K562 (cell line): ENCODE measurements at regions not wholly inside any gene's neighbourhood (a gene's known extent, or its start where the extent isn't known, plus 50 kb on each side); places are given as distances from the start of the nearest gene placed in this dataset.

ENCODE experiments used
- ETS2 ChIP-seq: IDR thresholded peaks from 2 replicates; pipeline ENCODE4 v1.6.1; 2016; ENCODE audit warnings: borderline replicate concordance, missing genetic modification characterization, mild to moderate bottlenecking, moderate library complexity, missing compliant biosample characterization; ENCODE audit not compliant: poor library complexity, severe bottlenecking
- HNRNPUL1 ChIP-seq: fragments of 200-400 bp; formaldehyde crosslinking; IDR thresholded peaks from 2 replicates; pipeline ENCODE4 v1.6.1; 2017; ENCODE audit warnings: low read length
- MTA3 ChIP-seq: fragments of 450-650 bp; formaldehyde crosslinking; IDR thresholded peaks from 2 replicates; pipeline ENCODE4 v1.6.1; 2017; ENCODE audit warnings: mild to moderate bottlenecking, borderline replicate concordance
- POLR2A ChIP-seq: fragments of 450-650 bp; conservative IDR thresholded peaks from 2 replicates; pipeline ENCODE4 v1.6.1; 2016
- SREBF2 ChIP-seq: sonication (generic); formaldehyde crosslinking; IDR thresholded peaks from 2 replicates; pipeline ENCODE4 v1.4.0; 2020; ENCODE audit warnings: mild to moderate bottlenecking, missing genetic modification reagents
- ZBTB17 ChIP-seq: fragments of 450-650 bp; formaldehyde crosslinking; IDR thresholded peaks from 2 replicates; pipeline ENCODE4 v1.4.0; 2020; ENCODE audit warnings: mild to moderate bottlenecking
- ZNF274 ChIP-seq: IDR thresholded peaks from 2 replicates; pipeline ENCODE4 v1.6.1; 2011; ENCODE audit warnings: low read depth, mild to moderate bottlenecking, low read length, moderate library complexity, borderline replicate concordance
- TF ChIP-seq, protein P1 (sequence below): sonication (generic); formaldehyde crosslinking; IDR thresholded peaks from 2 replicates; pipeline ENCODE4 v1.8.0; 2022; ENCODE audit warnings: mild to moderate bottlenecking, missing genetic modification reagents
- TF ChIP-seq, protein P2 (sequence below): fragments of 450-650 bp; IDR thresholded peaks from 2 replicates; pipeline ENCODE4 v1.6.1; 2014; ENCODE audit warnings: low read depth, mild to moderate bottlenecking, moderate library complexity, borderline replicate concordance
- TF ChIP-seq, protein P3 (sequence below): sonication (generic); formaldehyde crosslinking; IDR thresholded peaks from 2 replicates; pipeline ENCODE4 v1.8.0; 2023; ENCODE audit warnings: mild to moderate bottlenecking, missing genetic modification reagents
- TF ChIP-seq, protein P4 (sequence below), 3 experiments: IDR thresholded peaks in 2 of 3; conservative IDR thresholded peaks in 1 of 3; 2 replicates each; pipeline ENCODE4 v1.5.1; 2011 to 2012; ENCODE audit warnings: low read length in 3 of 3, mild to moderate bottlenecking in 3 of 3, control low read depth in 2 of 3, improper control_type of control experiment in 1 of 3, inconsistent platforms in 1 of 3, low read depth in 1 of 3, mixed read lengths in 1 of 3, moderate library complexity in 1 of 3; ENCODE audit not compliant: insufficient read depth in 2 of 3

DNA sequence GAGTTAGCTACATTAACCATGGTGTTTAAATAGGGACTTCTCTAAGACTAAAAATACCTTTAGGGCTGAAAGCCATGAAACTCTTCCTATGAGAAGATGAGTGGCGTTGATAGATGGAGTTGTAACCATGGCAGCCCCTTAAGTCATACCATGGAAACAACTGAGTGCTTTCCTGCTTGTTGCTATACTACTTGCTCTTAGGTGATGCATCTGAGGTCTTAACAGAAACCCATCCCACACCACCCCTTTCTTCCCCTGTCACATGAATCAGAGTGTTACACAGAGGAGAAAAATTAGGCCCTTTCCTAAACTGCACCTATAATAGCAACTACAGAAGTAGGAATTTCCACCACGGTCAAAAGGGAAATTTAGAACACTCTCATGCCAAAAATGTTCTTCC is 64.3 kb upstream of the ZC3H12C start:
- TF ChIP-seq POLR2A (no peak), ETS2 (tag) (no peak), SREBF2 (no peak), ZNF274 (no peak), HNRNPUL1 (no peak), ZBTB17 (CRISPR knock-in tag) (no peak), MTA3 (no peak)
- TF ChIP-seq, protein P1, sequence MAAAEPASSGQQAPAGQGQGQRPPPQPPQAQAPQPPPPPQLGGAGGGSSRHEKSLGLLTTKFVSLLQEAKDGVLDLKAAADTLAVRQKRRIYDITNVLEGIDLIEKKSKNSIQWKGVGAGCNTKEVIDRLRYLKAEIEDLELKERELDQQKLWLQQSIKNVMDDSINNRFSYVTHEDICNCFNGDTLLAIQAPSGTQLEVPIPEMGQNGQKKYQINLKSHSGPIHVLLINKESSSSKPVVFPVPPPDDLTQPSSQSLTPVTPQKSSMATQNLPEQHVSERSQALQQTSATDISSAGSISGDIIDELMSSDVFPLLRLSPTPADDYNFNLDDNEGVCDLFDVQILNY (CRISPR knock-in tag) = no peak
- TF ChIP-seq, protein P2, sequence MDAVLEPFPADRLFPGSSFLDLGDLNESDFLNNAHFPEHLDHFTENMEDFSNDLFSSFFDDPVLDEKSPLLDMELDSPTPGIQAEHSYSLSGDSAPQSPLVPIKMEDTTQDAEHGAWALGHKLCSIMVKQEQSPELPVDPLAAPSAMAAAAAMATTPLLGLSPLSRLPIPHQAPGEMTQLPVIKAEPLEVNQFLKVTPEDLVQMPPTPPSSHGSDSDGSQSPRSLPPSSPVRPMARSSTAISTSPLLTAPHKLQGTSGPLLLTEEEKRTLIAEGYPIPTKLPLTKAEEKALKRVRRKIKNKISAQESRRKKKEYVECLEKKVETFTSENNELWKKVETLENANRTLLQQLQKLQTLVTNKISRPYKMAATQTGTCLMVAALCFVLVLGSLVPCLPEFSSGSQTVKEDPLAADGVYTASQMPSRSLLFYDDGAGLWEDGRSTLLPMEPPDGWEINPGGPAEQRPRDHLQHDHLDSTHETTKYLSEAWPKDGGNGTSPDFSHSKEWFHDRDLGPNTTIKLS = no peak
- TF ChIP-seq, protein P3, sequence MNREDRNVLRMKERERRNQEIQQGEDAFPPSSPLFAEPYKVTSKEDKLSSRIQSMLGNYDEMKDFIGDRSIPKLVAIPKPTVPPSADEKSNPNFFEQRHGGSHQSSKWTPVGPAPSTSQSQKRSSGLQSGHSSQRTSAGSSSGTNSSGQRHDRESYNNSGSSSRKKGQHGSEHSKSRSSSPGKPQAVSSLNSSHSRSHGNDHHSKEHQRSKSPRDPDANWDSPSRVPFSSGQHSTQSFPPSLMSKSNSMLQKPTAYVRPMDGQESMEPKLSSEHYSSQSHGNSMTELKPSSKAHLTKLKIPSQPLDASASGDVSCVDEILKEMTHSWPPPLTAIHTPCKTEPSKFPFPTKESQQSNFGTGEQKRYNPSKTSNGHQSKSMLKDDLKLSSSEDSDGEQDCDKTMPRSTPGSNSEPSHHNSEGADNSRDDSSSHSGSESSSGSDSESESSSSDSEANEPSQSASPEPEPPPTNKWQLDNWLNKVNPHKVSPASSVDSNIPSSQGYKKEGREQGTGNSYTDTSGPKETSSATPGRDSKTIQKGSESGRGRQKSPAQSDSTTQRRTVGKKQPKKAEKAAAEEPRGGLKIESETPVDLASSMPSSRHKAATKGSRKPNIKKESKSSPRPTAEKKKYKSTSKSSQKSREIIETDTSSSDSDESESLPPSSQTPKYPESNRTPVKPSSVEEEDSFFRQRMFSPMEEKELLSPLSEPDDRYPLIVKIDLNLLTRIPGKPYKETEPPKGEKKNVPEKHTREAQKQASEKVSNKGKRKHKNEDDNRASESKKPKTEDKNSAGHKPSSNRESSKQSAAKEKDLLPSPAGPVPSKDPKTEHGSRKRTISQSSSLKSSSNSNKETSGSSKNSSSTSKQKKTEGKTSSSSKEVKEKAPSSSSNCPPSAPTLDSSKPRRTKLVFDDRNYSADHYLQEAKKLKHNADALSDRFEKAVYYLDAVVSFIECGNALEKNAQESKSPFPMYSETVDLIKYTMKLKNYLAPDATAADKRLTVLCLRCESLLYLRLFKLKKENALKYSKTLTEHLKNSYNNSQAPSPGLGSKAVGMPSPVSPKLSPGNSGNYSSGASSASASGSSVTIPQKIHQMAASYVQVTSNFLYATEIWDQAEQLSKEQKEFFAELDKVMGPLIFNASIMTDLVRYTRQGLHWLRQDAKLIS (CRISPR knock-in tag) = no peak
- TF ChIP-seq, protein P4, sequence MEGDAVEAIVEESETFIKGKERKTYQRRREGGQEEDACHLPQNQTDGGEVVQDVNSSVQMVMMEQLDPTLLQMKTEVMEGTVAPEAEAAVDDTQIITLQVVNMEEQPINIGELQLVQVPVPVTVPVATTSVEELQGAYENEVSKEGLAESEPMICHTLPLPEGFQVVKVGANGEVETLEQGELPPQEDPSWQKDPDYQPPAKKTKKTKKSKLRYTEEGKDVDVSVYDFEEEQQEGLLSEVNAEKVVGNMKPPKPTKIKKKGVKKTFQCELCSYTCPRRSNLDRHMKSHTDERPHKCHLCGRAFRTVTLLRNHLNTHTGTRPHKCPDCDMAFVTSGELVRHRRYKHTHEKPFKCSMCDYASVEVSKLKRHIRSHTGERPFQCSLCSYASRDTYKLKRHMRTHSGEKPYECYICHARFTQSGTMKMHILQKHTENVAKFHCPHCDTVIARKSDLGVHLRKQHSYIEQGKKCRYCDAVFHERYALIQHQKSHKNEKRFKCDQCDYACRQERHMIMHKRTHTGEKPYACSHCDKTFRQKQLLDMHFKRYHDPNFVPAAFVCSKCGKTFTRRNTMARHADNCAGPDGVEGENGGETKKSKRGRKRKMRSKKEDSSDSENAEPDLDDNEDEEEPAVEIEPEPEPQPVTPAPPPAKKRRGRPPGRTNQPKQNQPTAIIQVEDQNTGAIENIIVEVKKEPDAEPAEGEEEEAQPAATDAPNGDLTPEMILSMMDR (IDR thresholded peaks at IDR 0.05 in 2 of 3, conservative IDR thresholded peaks at IDR 0.05 in 1 of 3; ENCODE audit: insufficient read depth in 2 of 3, low read depth in 1 of 3, low read length in 3 of 3) = no peak
